Stimulated activated naive CD4-positive, alpha-beta T cell (primary cell): ENCODE measurements at regions not wholly inside any gene's neighbourhood (a gene's known extent, or its start where the extent isn't known, plus 50 kb on each side); places are given as distances from the start of the nearest gene placed in this dataset.
"Not testable (repeated sequence)": the region's sequence is repeated elsewhere in the genome, so short reads cannot be mapped to it uniquely, and the experiment has no call there.

ENCODE experiments used
- DNase-seq, 6 experiments: peaks; one replicate each; lab custom pipeline; 2025; lab: John Stamatoyannopoulos, UW

GRCh38 chr3:72030296-72030695 is 245.3 kb upstream of the PROK2 start:
- DNase-seq, result not testable (repeated sequence)

DNA sequence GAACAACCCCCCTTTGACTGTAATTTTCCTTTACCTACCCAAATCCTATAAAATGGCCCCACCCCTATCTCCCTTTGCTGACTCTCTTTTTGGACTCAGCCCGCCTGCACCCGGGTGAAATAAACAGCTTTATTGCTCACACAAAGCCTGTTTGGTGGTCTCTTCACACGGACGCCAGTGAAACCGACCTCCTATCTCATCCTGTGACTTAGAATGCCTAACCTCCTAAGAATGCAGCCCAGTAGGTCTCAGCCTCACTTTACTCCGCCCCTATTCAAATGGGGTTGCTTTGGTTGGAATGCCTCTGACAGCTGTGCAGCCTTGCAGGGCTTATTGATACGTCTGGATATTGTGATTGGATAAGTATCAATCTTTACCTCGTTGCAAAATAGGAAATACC is 243.8 kb upstream of the PROK2 start:
- not testable (repeated sequence) for DNase-seq

DNA sequence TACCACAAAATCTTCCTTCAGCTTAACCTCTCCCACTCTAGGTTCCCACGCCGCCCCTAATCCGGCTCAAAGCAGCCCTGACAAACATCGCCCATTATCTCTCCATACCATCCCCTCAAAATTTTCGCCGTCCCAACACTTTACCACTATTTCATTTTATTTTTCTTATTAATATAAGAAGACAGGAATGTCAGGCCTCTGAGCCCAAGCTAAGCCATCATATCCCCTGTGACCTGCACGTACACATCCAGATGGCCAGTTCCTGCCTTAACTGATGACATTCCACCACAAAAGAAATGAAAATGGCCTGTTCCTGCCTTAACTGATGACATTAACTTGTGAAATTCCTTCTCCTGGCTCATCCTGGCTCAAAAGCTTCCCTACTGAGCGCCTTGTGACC is 243.4 kb upstream of the PROK2 start:
- DNase-seq, result not testable (repeated sequence)

DNA sequence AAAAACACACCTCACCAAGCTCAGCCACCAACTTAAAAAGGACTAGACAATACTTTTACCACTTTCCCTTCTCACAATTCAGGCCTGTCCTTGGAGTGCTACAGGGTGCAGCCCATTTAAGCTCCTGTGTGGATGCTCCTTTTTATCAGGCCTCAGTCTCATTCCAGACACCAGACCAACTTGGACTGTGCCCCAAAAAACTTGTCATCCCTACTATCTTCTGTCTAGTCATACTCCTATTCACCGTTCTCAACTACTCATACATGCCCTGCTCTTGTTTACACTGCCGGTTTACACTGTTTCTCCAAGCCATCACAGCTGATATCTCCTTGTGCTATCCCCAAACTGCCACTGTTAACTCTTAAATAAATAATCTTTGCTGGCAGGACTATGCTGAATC is 242.8 kb upstream of the PROK2 start:
- DNase-seq, result not testable (repeated sequence)

DNA sequence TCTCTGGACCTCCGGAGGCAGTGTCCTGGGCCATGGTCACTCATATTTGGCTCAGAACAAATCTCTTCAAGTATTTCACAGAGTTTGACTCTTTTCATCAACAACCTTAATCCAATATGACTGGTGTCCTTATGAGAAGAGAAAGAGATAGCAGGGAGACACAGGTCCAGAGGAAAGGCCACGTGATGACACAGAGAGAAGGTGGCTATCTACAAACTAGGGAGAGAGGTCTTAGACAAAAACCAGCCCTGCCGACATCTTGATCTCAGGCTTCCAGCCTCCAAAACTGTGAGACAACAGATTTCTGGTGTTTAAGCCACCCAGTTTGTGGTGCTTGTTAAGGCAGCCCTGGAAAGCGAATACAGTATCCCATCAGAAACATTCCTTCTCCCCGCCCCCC is 237.1 kb upstream of the PROK2 start:
- no peak for DNase-seq

GRCh38 chr3:72021531-72021930 is 236.6 kb upstream of the PROK2 start:
- no peak for DNase-seq

- DNase-seq, result no peak
Measured at GRCh38 chr3:72018343-72018984, 233.5 kb upstream of the PROK2 start.

DNA sequence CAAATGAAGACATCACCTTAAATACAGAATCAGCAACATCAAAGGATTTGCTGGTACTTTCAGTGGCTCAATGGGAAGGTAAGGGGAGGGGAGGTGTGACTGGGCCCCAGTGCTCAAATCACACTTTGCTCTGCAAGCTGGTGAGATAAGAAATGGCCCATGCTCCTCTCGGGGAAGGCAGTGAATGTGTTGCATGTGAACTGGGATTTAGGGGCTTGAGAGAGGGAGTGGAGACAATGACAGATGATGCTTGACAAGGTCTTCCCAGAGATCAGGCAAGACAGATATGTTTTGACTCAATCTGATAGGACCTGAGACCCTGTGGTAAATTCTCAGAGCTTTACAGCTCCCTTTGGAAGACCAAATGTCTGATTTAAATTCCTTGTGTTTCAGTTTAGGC is 233.0 kb upstream of the PROK2 start:
- no peak for DNase-seq

DNA sequence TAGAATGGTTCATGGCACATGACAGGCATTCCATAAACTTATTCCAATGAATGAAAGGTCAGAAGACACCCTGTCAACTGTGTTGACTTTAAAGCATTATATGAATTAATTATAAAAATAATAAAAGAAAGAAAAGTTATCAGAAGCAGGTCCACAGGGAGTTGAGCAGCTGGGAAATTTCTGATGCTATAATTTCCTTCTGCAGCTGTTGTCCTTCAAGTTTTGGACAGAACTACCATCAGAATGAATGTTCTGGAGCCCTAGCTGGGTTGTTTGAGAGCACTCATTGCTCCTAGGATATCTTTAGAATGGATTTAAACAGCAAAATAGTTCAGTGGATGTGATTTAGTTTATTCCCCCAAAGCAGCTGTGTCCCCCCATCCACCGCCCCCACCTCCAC is 232.4 kb upstream of the PROK2 start:
- no peak for DNase-seq

GRCh38 chr3:72015463-72015862 is 230.5 kb upstream of the PROK2 start:
- DNase-seq, result no peak

- no peak for DNase-seq
Measured at GRCh38 chr3:72013084-72013483, 228.1 kb upstream of the PROK2 start.

GRCh38 chr3:72012363-72012762 is 227.4 kb upstream of the PROK2 start:
- no peak for DNase-seq

- DNase-seq, result no peak
Measured at GRCh38 chr3:72011485-72011884, 226.5 kb upstream of the PROK2 start.

DNA sequence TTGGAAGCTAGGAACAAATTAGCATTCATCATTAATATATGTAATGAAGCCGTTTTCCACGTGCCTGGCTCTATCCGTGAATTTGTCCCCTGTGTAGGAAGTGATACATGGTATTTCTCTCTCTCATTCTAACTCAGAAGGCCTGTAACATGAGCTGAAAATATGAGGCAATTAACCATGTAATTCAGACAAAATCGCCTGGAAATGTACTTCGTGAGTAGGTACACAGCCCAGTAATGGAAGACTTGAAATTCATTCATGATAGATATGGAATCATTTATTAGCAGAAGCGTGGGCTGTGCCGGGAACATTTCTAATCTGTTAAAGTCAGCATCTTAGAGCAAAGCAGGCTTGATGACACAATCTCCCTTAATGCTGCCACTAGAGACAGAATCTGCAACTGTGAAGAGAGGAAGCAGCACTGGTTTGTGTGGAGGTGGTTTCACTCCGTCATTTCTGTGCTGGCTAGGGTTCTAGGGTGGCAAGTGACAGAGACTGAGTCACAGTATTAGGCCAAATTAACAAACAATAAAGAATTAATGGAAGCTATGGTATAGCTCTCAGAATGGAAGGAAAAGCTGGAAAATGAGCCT is 225.0 kb upstream of the PROK2 start:
- no peak for DNase-seq

- no peak for DNase-seq
Measured at GRCh38 chr3:72008226-72008996, 223.5 kb upstream of the PROK2 start.

DNA sequence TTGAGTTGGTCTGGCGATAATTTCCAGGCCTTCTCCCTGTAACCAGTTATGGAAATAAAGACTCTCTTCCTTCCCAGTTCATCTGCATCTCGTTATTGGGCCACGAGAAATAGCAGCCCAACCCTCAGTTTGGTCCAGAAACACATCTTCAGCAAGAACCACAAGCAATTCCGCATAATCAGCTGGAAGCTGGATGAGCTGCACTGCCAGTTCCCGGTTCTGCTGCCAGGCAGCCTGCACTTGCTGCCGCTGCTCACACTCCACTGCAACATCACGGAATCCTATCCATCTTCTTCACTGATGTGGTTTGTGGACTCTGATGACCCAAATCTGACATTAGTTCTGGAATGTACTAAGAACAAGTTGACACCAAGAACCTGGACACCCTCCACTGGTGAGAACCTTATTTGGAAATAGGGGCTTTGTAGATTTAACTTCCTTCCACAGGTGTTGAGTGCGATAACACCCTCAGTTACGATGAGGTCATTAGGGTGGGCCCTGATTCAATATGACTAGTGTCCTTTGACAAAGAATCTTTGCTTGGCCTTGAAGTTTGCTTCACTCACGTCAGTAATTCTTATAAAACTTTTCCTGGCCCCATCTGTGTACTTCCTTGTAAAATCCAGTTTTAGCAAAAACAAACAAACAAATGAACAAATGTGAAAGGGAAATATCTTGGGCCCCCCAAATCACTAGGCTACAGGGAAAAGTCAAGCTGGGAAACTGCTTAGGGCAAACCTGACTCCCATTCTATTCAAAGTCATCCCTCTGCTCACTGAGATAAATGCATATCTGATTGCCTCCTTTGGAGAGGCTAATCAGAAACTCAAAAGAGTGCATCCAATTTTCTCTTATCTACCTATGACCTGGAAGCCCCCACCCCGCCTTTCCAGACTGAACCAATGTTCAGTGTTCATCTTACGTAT is 221.9 kb upstream of the PROK2 start:
- DNase-seq, result no peak

DNA sequence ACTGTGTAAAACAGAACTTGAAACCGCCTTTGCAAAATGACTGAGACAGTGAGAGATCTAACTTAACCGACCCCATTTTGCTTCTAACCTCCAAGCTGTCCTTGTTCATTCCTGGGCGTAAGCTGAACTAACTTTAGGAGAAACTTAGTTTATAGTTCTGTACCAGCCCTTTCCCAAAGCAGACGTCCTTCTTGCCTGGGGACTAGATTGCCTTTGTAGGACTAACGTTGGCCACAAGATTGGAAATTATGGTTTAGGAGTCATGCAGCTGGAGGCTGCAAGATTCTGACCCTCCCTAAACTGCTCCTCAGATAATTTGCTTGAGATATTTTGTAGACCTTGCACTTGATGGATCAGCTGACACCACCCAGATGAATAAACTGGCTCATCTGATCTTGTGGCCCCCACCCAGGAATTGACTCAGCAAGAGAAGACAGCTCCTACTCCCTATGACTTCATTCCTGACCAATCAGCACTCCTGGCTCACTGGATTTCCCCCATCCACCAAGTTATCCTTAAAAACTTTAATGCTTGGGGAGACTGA is 219.9 kb upstream of the PROK2 start:
- no peak for DNase-seq

DNA sequence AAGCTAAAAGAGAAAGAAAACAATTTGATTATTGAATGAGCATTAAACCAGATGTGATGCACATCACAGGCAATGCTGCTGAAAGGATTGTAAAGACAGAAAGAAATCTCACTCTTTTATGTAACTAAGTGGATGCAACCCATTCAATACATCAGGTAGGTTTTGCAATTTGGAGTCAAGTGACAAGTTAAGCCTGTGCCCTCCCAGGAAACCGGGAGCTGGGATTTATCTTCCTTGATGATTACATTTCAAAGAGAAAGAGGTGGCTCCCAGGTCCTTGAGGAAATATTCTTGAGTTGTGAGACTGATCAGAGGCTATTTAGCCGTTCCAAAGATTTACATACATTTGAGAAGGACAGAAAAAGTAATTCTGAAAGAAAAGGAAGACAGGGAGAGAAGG is 219.0 kb upstream of the PROK2 start:
- no peak for DNase-seq

GRCh38 chr3:72001758-72002157 is 216.8 kb upstream of the PROK2 start:
- DNase-seq, result no peak

DNA sequence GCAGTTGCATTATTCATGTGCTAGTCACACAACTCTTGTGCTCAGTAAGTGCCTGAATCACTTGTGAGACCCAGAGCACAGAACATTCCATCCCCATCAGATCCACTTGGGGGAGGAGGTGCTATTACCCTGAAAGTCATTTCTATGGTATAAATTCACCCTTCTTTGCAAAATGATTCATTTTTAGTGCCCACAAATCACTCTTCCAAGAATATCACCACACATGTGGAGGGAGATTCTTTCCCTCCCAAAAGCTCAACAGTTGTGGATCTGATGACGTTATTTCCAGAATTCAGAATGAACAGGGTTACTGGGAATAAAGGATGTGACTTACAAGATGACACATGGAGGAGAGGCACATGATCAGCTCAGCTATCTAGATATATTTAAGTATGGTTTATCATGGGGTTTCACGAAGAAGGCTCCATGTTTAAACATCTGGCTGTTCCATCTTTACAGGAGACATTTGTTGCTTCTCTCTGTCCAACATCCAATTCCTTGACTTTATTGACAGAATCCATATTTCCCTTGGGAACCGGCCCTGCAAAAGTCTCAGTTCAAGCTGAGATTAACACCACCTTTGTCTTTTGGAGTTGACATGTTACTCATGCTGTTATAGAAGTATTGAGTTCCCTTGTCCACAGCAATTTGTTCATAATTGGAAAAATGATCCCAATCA is 214.2 kb upstream of the PROK2 start:
- DNase-seq, result no peak

DNA sequence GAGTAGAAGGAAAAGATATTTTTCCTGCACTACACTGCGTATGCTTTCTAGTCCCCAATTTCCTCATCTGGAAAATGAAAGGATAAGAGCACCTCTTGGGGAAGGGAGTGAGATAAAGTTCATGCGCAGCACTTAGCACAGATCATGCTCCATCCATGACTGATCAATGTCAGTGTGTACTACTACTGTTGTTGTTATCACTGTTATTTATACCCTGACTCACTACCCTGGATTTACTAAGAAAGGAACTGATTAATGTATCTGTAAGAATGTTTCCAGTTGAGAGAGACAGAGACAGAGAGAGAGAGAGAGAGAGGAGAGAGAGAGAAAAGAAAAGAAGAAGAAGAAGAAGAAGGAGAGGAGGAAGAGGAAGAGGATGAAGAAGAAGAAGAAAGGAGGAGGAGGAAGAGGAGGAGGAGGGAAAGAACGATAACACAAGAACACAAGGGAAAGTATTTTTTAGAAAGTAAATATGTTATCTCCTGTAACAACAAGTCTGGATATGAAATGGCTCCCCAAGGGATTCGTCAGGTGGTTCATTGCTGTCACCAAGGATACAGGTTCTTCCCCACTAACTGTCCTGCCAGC is 212.2 kb upstream of the PROK2 start:
- DNase-seq, result no peak
